ENCODE measurements at regions not wholly inside any gene's neighbourhood (a gene's known extent, or its start where the extent isn't known, plus 50 kb on each side); places are given as distances from the start of the nearest gene placed in this dataset.

- intact Hi-C loops (cut with micrococcal nuclease; ENCODE audit: unreplicated experiment): no loop called here
- POLR2A ChIA-PET: interaction anchor here (0.6 kb wide), 1 partner anchor 1461 kb away, joined by 3 read pairs; no protein-coding TSS in a partner anchor
- H3K27ac Mint-ChIP-seq (ENCODE audit: unreplicated experiment): no peak overlapping the region
Measured at GRCh38 chr14:84686550-84686949, 843.4 kb upstream of the FLRT2 start.

GRCh38 chr14:84688297-84689025 is 841.5 kb upstream of the FLRT2 start:
- Histone ChIP-seq H3K36me3 (ENCODE audit: control insufficient read depth, insufficient read depth, low read length) (no peaks in the 10 kb centered on the region), H3K9me3 (no peaks in the 10 kb centered on the region), H3K4me3 (ENCODE audit: low read depth, low read length) (no peak overlapping the region), H3K4me1 (no peaks in the 10 kb centered on the region), H3K27me3 (replicated peaks; ENCODE audit: control insufficient read depth, insufficient read depth, low read length) (no peaks in the 10 kb centered on the region)
- TF ChIP-seq CTCF (IDR thresholded peaks at IDR 0.05; ENCODE audit: insufficient read depth in 1 of 2, low read depth in 1 of 2, low read length in 1 of 2, severe bottlenecking in 1 of 2, unreplicated experiment in 1 of 2): no peak
- intact Hi-C loops (cut with micrococcal nuclease; ENCODE audit: unreplicated experiment): no loop called here
- H3K27me3 Mint-ChIP-seq (ENCODE audit: insufficient read depth, unreplicated experiment): no peaks in the 10 kb centered on the region
- H3K9me3 Mint-ChIP-seq (ENCODE audit: unreplicated experiment): no peaks in the 10 kb centered on the region
- no peak for DNase-seq
- no TSS peak for BruUV-seq (replicated peaks)
- no peak overlapping the region for H3K4me3 Mint-ChIP-seq (ENCODE audit: unreplicated experiment)
- H3K4me1 Mint-ChIP-seq (ENCODE audit: low read depth, unreplicated experiment): no peaks in the 10 kb centered on the region
- POLR2A ChIA-PET: no interaction called here
- CTCF ChIA-PET: no interaction called here
- no peaks in the 10 kb centered on the region for H3K36me3 Mint-ChIP-seq (ENCODE audit: insufficient read depth, unreplicated experiment)
- no peak overlapping the region for H3K27ac Mint-ChIP-seq (ENCODE audit: unreplicated experiment)

More at GRCh38 chr14:84686550-84686949, 843.4 kb upstream of the FLRT2 start:
- Histone ChIP-seq H3K4me3 (ENCODE audit: low read depth, low read length) (no peak overlapping the region), H3K27me3 (replicated peaks; ENCODE audit: control insufficient read depth, insufficient read depth, low read length) (no peaks in the 10 kb centered on the region), H3K36me3 (ENCODE audit: control insufficient read depth, insufficient read depth, low read length) (no peaks in the 10 kb centered on the region), H3K9me3 (no peaks in the 10 kb centered on the region), H3K4me1 (no peaks in the 10 kb centered on the region)
- BruUV-seq (replicated peaks): no TSS peak
- no peaks in the 10 kb centered on the region for H3K4me1 Mint-ChIP-seq (ENCODE audit: low read depth, unreplicated experiment)
- no peak for TF ChIP-seq CTCF (IDR thresholded peaks at IDR 0.05; ENCODE audit: insufficient read depth in 1 of 2, low read depth in 1 of 2, low read length in 1 of 2, severe bottlenecking in 1 of 2, unreplicated experiment in 1 of 2)
- no peak overlapping the region for H3K4me3 Mint-ChIP-seq (ENCODE audit: unreplicated experiment)
- no peaks in the 10 kb centered on the region for H3K36me3 Mint-ChIP-seq (ENCODE audit: insufficient read depth, unreplicated experiment)
- no peaks in the 10 kb centered on the region for H3K9me3 Mint-ChIP-seq (ENCODE audit: unreplicated experiment)
- DNase-seq: no peak
- no peaks in the 10 kb centered on the region for H3K27me3 Mint-ChIP-seq (ENCODE audit: insufficient read depth, unreplicated experiment)
- CTCF ChIA-PET: no interaction called here

DNA sequence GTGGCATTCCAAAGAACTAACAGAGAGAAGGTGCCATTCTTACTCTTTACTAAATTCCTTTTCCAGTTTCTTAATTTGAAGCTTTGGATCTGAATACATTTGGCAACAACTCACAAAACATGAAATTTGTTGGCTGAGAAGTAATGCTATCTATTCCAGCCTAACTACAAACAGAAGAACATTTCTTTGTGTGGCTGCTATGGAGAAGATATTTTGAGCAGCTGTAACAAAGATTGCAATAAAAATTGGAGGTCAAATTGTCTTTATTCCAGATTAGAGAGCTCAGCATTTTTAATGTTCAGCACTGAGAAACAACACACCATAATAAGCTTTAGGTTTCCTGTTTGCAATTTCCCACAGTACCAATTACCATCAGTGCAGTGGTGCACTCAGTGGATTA is 835.8 kb upstream of the FLRT2 start:
- Histone ChIP-seq H3K9me3 (no peaks in the 10 kb centered on the region), H3K4me3 (ENCODE audit: low read depth, low read length) (no peak overlapping the region), H3K27me3 (replicated peaks; ENCODE audit: control insufficient read depth, insufficient read depth, low read length) (no peaks in the 10 kb centered on the region), H3K4me1 (no peaks in the 10 kb centered on the region), H3K36me3 (ENCODE audit: control insufficient read depth, insufficient read depth, low read length) (no peaks in the 10 kb centered on the region)
- H3K9me3 Mint-ChIP-seq (ENCODE audit: unreplicated experiment): no peaks in the 10 kb centered on the region
- ChIA-PET POLR2A (no interaction called here), CTCF (no interaction called here)
- no peak overlapping the region for H3K27ac Mint-ChIP-seq (ENCODE audit: unreplicated experiment)
- no peaks in the 10 kb centered on the region for H3K36me3 Mint-ChIP-seq (ENCODE audit: insufficient read depth, unreplicated experiment)
- no peaks in the 10 kb centered on the region for H3K4me1 Mint-ChIP-seq (ENCODE audit: low read depth, unreplicated experiment)
- peaks cover 2% of the 10 kb centered on the region for H3K27me3 Mint-ChIP-seq (ENCODE audit: insufficient read depth, unreplicated experiment)
- no peak for DNase-seq
- H3K4me3 Mint-ChIP-seq (ENCODE audit: unreplicated experiment): no peak overlapping the region
- no TSS peak for BruUV-seq (replicated peaks)
- intact Hi-C loops (cut with micrococcal nuclease; ENCODE audit: unreplicated experiment): no loop called here
- no peak for TF ChIP-seq CTCF (IDR thresholded peaks at IDR 0.05; ENCODE audit: insufficient read depth in 1 of 2, low read depth in 1 of 2, low read length in 1 of 2, severe bottlenecking in 1 of 2, unreplicated experiment in 1 of 2)

All from Caco-2 (cell line).